ENCODE measurements at regions not wholly inside any gene's neighbourhood (a gene's known extent, or its start where the extent isn't known, plus 50 kb on each side); places are given as distances from the start of the nearest gene placed in this dataset.

- TF ChIP-seq SNAI2 (CRISPR knock-in tag; IDR thresholded peaks at IDR 0.05) (no peak), OSR1 (CRISPR knock-in tag; IDR thresholded peaks at IDR 0.05) (no peak), TCF4 (CRISPR knock-in tag; IDR thresholded peaks at IDR 0.05; ENCODE audit: borderline replicate concordance) (no peak), ESRRG (CRISPR knock-in tag; IDR thresholded peaks at IDR 0.05) (no peak), CSDC2 (CRISPR knock-in tag; IDR thresholded peaks at IDR 0.05) (no peak), POU6F1 (CRISPR knock-in tag; IDR thresholded peaks at IDR 0.05; ENCODE audit: borderline replicate concordance, low read depth) (no peak), GLIS3 (CRISPR knock-in tag; IDR thresholded peaks at IDR 0.05) (no peak), ZNF565 (CRISPR knock-in tag; conservative IDR thresholded peaks at IDR 0.05; ENCODE audit: low read depth) (no peak), ZNF8 (CRISPR knock-in tag; IDR thresholded peaks at IDR 0.05) (no peak), RARB (CRISPR knock-in tag; IDR thresholded peaks at IDR 0.05) (no peak), ARNTL (CRISPR knock-in tag; IDR thresholded peaks at IDR 0.05; ENCODE audit: borderline replicate concordance, low read depth) (no peak), ZC3H10 (CRISPR knock-in tag; IDR thresholded peaks at IDR 0.05) (no peak), TOX (CRISPR knock-in tag; IDR thresholded peaks at IDR 0.05; ENCODE audit: borderline replicate concordance) (no peak), ISL1 (CRISPR knock-in tag; IDR thresholded peaks at IDR 0.05) (no peak), CSRNP3 (CRISPR knock-in tag; IDR thresholded peaks at IDR 0.05) (no peak), CREB5 (CRISPR knock-in tag; IDR thresholded peaks at IDR 0.05; ENCODE audit: low read depth) (no peak), PPARA (CRISPR knock-in tag; IDR thresholded peaks at IDR 0.05; ENCODE audit: borderline replicate concordance) (no peak), BACH2 (CRISPR knock-in tag; IDR thresholded peaks at IDR 0.05; ENCODE audit: borderline replicate concordance) (no peak)
- no peak for ATAC-seq
These were observed 372.1 kb upstream of the MYT1L start for GRCh38 chr2:2703172-2703571.

- ATAC-seq: no peak
These were observed 371.3 kb upstream of the MYT1L start for GRCh38 chr2:2702385-2702784.

More at GRCh38 chr2:2702385-2702784, 371.3 kb upstream of the MYT1L start:
- TF ChIP-seq ZC3H10 (CRISPR knock-in tag; IDR thresholded peaks at IDR 0.05) (no peak), ESRRG (CRISPR knock-in tag; IDR thresholded peaks at IDR 0.05) (no peak), CSRNP3 (CRISPR knock-in tag; IDR thresholded peaks at IDR 0.05) (no peak), ARNTL (CRISPR knock-in tag; IDR thresholded peaks at IDR 0.05; ENCODE audit: borderline replicate concordance, low read depth) (no peak), ZFP30 (CRISPR knock-in tag; IDR thresholded peaks at IDR 0.05) (no peak), BACH2 (CRISPR knock-in tag; IDR thresholded peaks at IDR 0.05; ENCODE audit: borderline replicate concordance) (no peak), TCF4 (CRISPR knock-in tag; IDR thresholded peaks at IDR 0.05; ENCODE audit: borderline replicate concordance) (no peak), CSDC2 (CRISPR knock-in tag; IDR thresholded peaks at IDR 0.05) (no peak), POU6F1 (CRISPR knock-in tag; IDR thresholded peaks at IDR 0.05; ENCODE audit: borderline replicate concordance, low read depth) (no peak), ZFP3 (CRISPR knock-in tag; IDR thresholded peaks at IDR 0.05) (no peak), TOX (CRISPR knock-in tag; IDR thresholded peaks at IDR 0.05; ENCODE audit: borderline replicate concordance) (no peak), OSR1 (CRISPR knock-in tag; IDR thresholded peaks at IDR 0.05) (no peak), ZNF70 (CRISPR knock-in tag; IDR thresholded peaks at IDR 0.05) (no peak), TSHZ2 (CRISPR knock-in tag; IDR thresholded peaks at IDR 0.05) (no peak), RARB (CRISPR knock-in tag; IDR thresholded peaks at IDR 0.05) (no peak)

Data from SK-N-SH treated with all-trans-retinoic acid at 6 μM for 48 hours (cell line).